Neural cell (in vitro differentiated cells): ENCODE measurements at regions not wholly inside any gene's neighbourhood (a gene's known extent, or its start where the extent isn't known, plus 50 kb on each side); places are given as distances from the start of the nearest gene placed in this dataset.

Experiments used
- H2AFZ ChIP-seq: fragments of 200-600, 300-800 bp; sonication (generic), shearing (Covaris generic); 2 replicates; pipeline ENCODE4 v1.6.0; 2014; ENCODE audit warnings: low read depth, mild to moderate bottlenecking, antibody characterized with exemption, low read length, moderate library complexity
- H3F3A ChIP-seq: fragments of 200-600 bp; shearing (Covaris generic); 2 replicates; pipeline ENCODE4 v1.6.1; 2016; ENCODE audit warnings: mild to moderate bottlenecking, moderate library complexity, mixed read lengths, antibody characterized with exemption, low read length; ENCODE audit not compliant: insufficient read depth, poor library complexity, severe bottlenecking
- H3K27ac ChIP-seq: fragments of 200-600, 300-800 bp; sonication (generic), shearing (Covaris generic); 2 replicates; pipeline ENCODE4 v1.5.1; 2014; ENCODE audit warnings: mild to moderate bottlenecking, low read length, moderate library complexity
- H3K27me3 ChIP-seq: fragments of 300-800, 200-600 bp; sonication (generic), shearing (Covaris generic); 2 replicates; pipeline ENCODE4 v1.6.0; 2014; ENCODE audit warnings: mild to moderate bottlenecking, low read depth, low read length, moderate library complexity; ENCODE audit not compliant: insufficient read depth
- H3K36me3 ChIP-seq: fragments of 300-800, 200-600 bp; sonication (generic), shearing (Covaris generic); 2 replicates; pipeline ENCODE4 v1.5.1; 2014; ENCODE audit warnings: mild to moderate bottlenecking, antibody characterized with exemption, low read length, moderate library complexity; ENCODE audit not compliant: insufficient read depth
- H3K4me2 ChIP-seq: fragments of 300-800, 200-600 bp; sonication (generic), shearing (Covaris generic); 2 replicates; pipeline ENCODE4 v1.6.0; 2014; ENCODE audit warnings: mild to moderate bottlenecking, low read length
- H3K4me3 ChIP-seq: fragments of 300-800, 200-600 bp; sonication (generic), shearing (Covaris generic); 2 replicates; pipeline ENCODE4 v1.5.1; 2014; ENCODE audit warnings: mild to moderate bottlenecking, low read length, moderate library complexity
- H3K79me2 ChIP-seq: fragments of 200-600 bp; shearing (Covaris generic); replicated peaks from 2 replicates; pipeline ENCODE4 v1.6.0; 2014; ENCODE audit warnings: mild to moderate bottlenecking, low read length, moderate library complexity; ENCODE audit not compliant: insufficient read depth
- H3K9ac ChIP-seq: fragments of 300-800, 200-600 bp; sonication (generic), shearing (Covaris generic); 2 replicates; pipeline ENCODE4 v1.6.1; 2016; ENCODE audit warnings: mild to moderate bottlenecking, low read length, mixed read lengths
- H3K9me2 ChIP-seq: fragments of 200-600 bp; shearing (Covaris generic); 2 replicates; pipeline ENCODE4 v1.6.1; 2016; ENCODE audit warnings: mild to moderate bottlenecking, low read length, mixed read lengths; ENCODE audit not compliant: insufficient read depth
- H3K9me3 ChIP-seq: fragments of 200-600, 300-800 bp; sonication (generic), shearing (Covaris generic); 2 replicates; pipeline ENCODE4 v1.6.1; 2016; ENCODE audit warnings: mild to moderate bottlenecking, mixed run types, low read length, moderate library complexity, mixed read lengths
- H4K20me1 ChIP-seq: fragments of 200-600 bp; shearing (Covaris generic); 2 replicates; pipeline ENCODE4 v1.6.1; 2016; ENCODE audit warnings: mild to moderate bottlenecking, mixed run types; ENCODE audit not compliant: insufficient read depth
- CTCF ChIP-seq: fragments of 450-650 bp; IDR thresholded peaks from 2 replicates; pipeline ENCODE4 v1.5.1; 2014; ENCODE audit warnings: antibody characterized with exemption, mild to moderate bottlenecking, moderate library complexity; ENCODE audit not compliant: poor library complexity, severe bottlenecking
- EP300 ChIP-seq: fragments of 450-650 bp; conservative IDR thresholded peaks from 2 replicates; pipeline ENCODE4 v1.6.1; 2014; ENCODE audit warnings: antibody characterized with exemption, mild to moderate bottlenecking, moderate library complexity; ENCODE audit not compliant: poor library complexity, severe bottlenecking
- EZH2 ChIP-seq: fragments of 200-600, 300-800 bp; shearing (Covaris generic), sonication (generic); IDR thresholded peaks from 2 replicates; pipeline ENCODE4 v1.6.1; 2014; ENCODE audit warnings: antibody characterized with exemption, low read length, borderline replicate concordance, mild to moderate bottlenecking; ENCODE audit not compliant: insufficient read depth, poor library complexity, severe bottlenecking
- MXI1 ChIP-seq: fragments of 450-650 bp; conservative IDR thresholded peaks from 2 replicates; pipeline ENCODE4 v1.6.1; 2014; ENCODE audit warnings: antibody characterized with exemption, mild to moderate bottlenecking; ENCODE audit not compliant: poor library complexity, severe bottlenecking
- POLR2AphosphoS5 ChIP-seq: IDR thresholded peaks from 2 replicates; pipeline ENCODE4 v1.6.1; 2012
- RAD21 ChIP-seq: fragments of 450-650 bp; conservative IDR thresholded peaks from 2 replicates; pipeline ENCODE4 v1.6.1; 2014; ENCODE audit warnings: antibody characterized with exemption, mild to moderate bottlenecking, moderate library complexity
- SMC3 ChIP-seq: fragments of 450-650 bp; conservative IDR thresholded peaks from 2 replicates; pipeline ENCODE4 v1.6.1; 2014; ENCODE audit warnings: antibody characterized with exemption, mild to moderate bottlenecking, moderate library complexity; ENCODE audit not compliant: poor library complexity
- TAF1 ChIP-seq: IDR thresholded peaks from 2 replicates; pipeline ENCODE4 v1.6.1; 2012; ENCODE audit warnings: low read depth
- TF ChIP-seq, protein P1 (sequence below): IDR thresholded peaks from 2 replicates; pipeline ENCODE4 v1.6.1; 2012; ENCODE audit warnings: borderline replicate concordance

GRCh38 chr5:147045290-147045689 lies 166.7 kb upstream of the PPP2R2B start:
- no peaks in the 10 kb centered on the region for H4K20me1 ChIP-seq
- H3K4me2 ChIP-seq, result no peak overlapping the region
- no peak overlapping the region for H3K27ac ChIP-seq
- TF ChIP-seq EP300, result no peak
- no peak for TF ChIP-seq CTCF
- TF ChIP-seq TAF1, result no peak
- no peak for TF ChIP-seq POLR2AphosphoS5
- no peak for TF ChIP-seq SMC3
- H3K4me3 ChIP-seq, result no peak overlapping the region
- H3K36me3 ChIP-seq, result no peaks in the 10 kb centered on the region
- no peaks in the 10 kb centered on the region for H3K9me3 ChIP-seq
- no peaks in the 10 kb centered on the region for H3K27me3 ChIP-seq
- no peak overlapping the region for H2AFZ ChIP-seq
- H3K9me2 ChIP-seq, result no peaks in the 10 kb centered on the region
- H3K9ac ChIP-seq, result no peak overlapping the region
- no peaks in the 10 kb centered on the region for H3F3A ChIP-seq
- no peaks in the 10 kb centered on the region for H3K79me2 ChIP-seq

DNA sequence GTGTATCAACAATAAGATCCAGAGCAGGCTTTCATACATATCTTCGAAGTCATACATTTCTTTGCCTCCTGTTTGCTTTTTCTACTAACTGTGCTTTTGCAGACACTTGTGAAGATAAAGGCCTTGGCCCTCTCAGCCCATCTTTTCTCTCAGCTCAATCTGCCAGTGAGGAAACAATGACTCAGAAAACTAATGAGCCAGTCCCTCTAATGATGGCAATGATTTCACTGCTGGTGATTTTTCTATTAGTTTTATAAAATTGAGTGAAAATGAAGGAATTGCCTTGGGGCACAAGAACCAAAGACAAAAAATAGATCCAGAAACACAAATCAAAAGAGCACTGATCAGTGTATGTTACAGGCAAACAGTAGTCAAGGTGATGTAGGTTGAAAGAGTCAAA lies 167.7 kb upstream of the PPP2R2B start:
- Histone ChIP-seq H3K36me3 (no peaks in the 10 kb centered on the region), H4K20me1 (no peaks in the 10 kb centered on the region), H3K9ac (no peak overlapping the region), H3K9me3 (no peaks in the 10 kb centered on the region), H2AFZ (no peak overlapping the region), H3K9me2 (no peaks in the 10 kb centered on the region), H3F3A (no peaks in the 10 kb centered on the region), H3K4me2 (no peak overlapping the region), H3K27ac (no peak overlapping the region), H3K27me3 (no peaks in the 10 kb centered on the region), H3K4me3 (no peak overlapping the region), H3K79me2 (no peaks in the 10 kb centered on the region)
- no peak for TF ChIP-seq TAF1
- no peak for TF ChIP-seq EZH2
- TF ChIP-seq MXI1, result no peak
- no peak for TF ChIP-seq SMC3
- no peak for TF ChIP-seq RAD21
- no peak for TF ChIP-seq CTCF
- TF ChIP-seq, protein P1, sequence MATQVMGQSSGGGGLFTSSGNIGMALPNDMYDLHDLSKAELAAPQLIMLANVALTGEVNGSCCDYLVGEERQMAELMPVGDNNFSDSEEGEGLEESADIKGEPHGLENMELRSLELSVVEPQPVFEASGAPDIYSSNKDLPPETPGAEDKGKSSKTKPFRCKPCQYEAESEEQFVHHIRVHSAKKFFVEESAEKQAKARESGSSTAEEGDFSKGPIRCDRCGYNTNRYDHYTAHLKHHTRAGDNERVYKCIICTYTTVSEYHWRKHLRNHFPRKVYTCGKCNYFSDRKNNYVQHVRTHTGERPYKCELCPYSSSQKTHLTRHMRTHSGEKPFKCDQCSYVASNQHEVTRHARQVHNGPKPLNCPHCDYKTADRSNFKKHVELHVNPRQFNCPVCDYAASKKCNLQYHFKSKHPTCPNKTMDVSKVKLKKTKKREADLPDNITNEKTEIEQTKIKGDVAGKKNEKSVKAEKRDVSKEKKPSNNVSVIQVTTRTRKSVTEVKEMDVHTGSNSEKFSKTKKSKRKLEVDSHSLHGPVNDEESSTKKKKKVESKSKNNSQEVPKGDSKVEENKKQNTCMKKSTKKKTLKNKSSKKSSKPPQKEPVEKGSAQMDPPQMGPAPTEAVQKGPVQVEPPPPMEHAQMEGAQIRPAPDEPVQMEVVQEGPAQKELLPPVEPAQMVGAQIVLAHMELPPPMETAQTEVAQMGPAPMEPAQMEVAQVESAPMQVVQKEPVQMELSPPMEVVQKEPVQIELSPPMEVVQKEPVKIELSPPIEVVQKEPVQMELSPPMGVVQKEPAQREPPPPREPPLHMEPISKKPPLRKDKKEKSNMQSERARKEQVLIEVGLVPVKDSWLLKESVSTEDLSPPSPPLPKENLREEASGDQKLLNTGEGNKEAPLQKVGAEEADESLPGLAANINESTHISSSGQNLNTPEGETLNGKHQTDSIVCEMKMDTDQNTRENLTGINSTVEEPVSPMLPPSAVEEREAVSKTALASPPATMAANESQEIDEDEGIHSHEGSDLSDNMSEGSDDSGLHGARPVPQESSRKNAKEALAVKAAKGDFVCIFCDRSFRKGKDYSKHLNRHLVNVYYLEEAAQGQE, result no peak
- no peak for TF ChIP-seq EP300
- no peak for TF ChIP-seq POLR2AphosphoS5
